NOMO-1 treated with dmso at 0.1 percent for 144 hours (cell line): ENCODE measurements at regions not wholly inside any gene's neighbourhood (a gene's known extent, or its start where the extent isn't known, plus 50 kb on each side); places are given as distances from the start of the nearest gene placed in this dataset.

Experiments used
- DNase-seq: peaks from one replicate; lab custom pipeline; 2025; ENCODE audit not compliant: unreplicated experiment; lab: John Stamatoyannopoulos, UW

- no peak for DNase-seq
Measured at GRCh38 chr16:73846007-73846330, 450.6 kb upstream of the PSMD7 start.

GRCh38 chr16:73845238-73846006 lies 451.2 kb upstream of the PSMD7 start:
- no peak for DNase-seq

- DNase-seq = no peak
Measured at GRCh38 chr16:73840728-73841127, 455.9 kb upstream of the PSMD7 start.

- no peak for DNase-seq
Measured at GRCh38 chr16:73831220-73831619, 465.4 kb upstream of the PSMD7 start.

GRCh38 chr16:73823205-73823849 lies 473.3 kb upstream of the PSMD7 start:
- no peak for DNase-seq

- no peak for DNase-seq
Measured at GRCh38 chr16:73817526-73818324, 478.9 kb upstream of the PSMD7 start.

GRCh38 chr16:73813527-73813926 lies 483.1 kb upstream of the PSMD7 start:
- DNase-seq = no peak

GRCh38 chr16:73804456-73804855 lies 492.2 kb upstream of the PSMD7 start:
- DNase-seq = no peak

GRCh38 chr16:73798471-73798870 lies 498.1 kb upstream of the PSMD7 start:
- DNase-seq = no peak

- DNase-seq = no peak
Measured at GRCh38 chr16:73797115-73797514, 499.5 kb upstream of the PSMD7 start.

- no peak for DNase-seq
Measured at GRCh38 chr16:73796241-73796640, 500.4 kb upstream of the PSMD7 start.

- no peak for DNase-seq
Measured at GRCh38 chr16:73794994-73795393, 501.6 kb upstream of the PSMD7 start.

GRCh38 chr16:73793871-73794437 lies 502.7 kb upstream of the PSMD7 start:
- DNase-seq = no peak

GRCh38 chr16:73793260-73793659 lies 503.4 kb upstream of the PSMD7 start:
- no peak for DNase-seq

GRCh38 chr16:73792199-73793020 lies 504.2 kb upstream of the PSMD7 start:
- DNase-seq = no peak

GRCh38 chr16:73781297-73781696 lies 515.3 kb upstream of the PSMD7 start:
- DNase-seq = no peak

GRCh38 chr16:73778887-73779286 lies 517.7 kb upstream of the PSMD7 start:
- DNase-seq = no peak

- no peak for DNase-seq
Measured at GRCh38 chr16:73775841-73776388, 520.7 kb upstream of the PSMD7 start.

GRCh38 chr16:73771196-73772064 lies 525.2 kb upstream of the PSMD7 start:
- no peak for DNase-seq

GRCh38 chr16:73768786-73769203 lies 527.8 kb upstream of the PSMD7 start:
- DNase-seq = no peak
